NT2/D1 (cell line): ENCODE measurements at regions not wholly inside any gene's neighbourhood (a gene's known extent, or its start where the extent isn't known, plus 50 kb on each side); places are given as distances from the start of the nearest gene placed in this dataset.

Experiments
- DNase-seq: peaks from one replicate; pipeline ENCODE4 v3.0.0-alpha.2; 2011; ENCODE audit warnings: low read depth, low spot score
- H3K27me3 ChIP-seq: 2 replicates; pipeline ENCODE4 v1.6.0; 2011; ENCODE audit warnings: mild to moderate bottlenecking; ENCODE audit not compliant: insufficient read length, insufficient read depth
- H3K36me3 ChIP-seq: 2 replicates; pipeline ENCODE4 v1.6.1; 2011; ENCODE audit warnings: mild to moderate bottlenecking, low read length, mixed read lengths; ENCODE audit not compliant: insufficient read depth, insufficient read length
- H3K4me1 ChIP-seq: 2 replicates; pipeline ENCODE4 v1.5.1; 2011; ENCODE audit not compliant: insufficient read depth, insufficient read length
- H3K4me3 ChIP-seq: 2 replicates; pipeline ENCODE4 v1.5.1; 2011; ENCODE audit warnings: low read depth; ENCODE audit not compliant: insufficient read length
- H3K9ac ChIP-seq: 2 replicates; pipeline ENCODE4 v1.6.0; 2011; ENCODE audit warnings: low read depth; ENCODE audit not compliant: insufficient read length
- H3K9me3 ChIP-seq: 2 replicates; pipeline ENCODE4 v1.5.1; 2011; ENCODE audit warnings: mild to moderate bottlenecking, low read length; ENCODE audit not compliant: insufficient read depth
- SUZ12 ChIP-seq: IDR thresholded peaks from 2 replicates; pipeline ENCODE4 v1.6.1; 2011; ENCODE audit not compliant: insufficient read length, insufficient read depth; ENCODE audit errors: extremely low read depth
- YY1 ChIP-seq: IDR thresholded peaks from 2 replicates; pipeline ENCODE4 v1.6.1; 2011; ENCODE audit not compliant: insufficient read length, insufficient read depth
- ZNF274 ChIP-seq: IDR thresholded peaks from 2 replicates; pipeline ENCODE4 v1.6.1; 2011; ENCODE audit warnings: mild to moderate bottlenecking, low read depth, low read length

- H3K9me3 ChIP-seq, result peaks cover 19% of the 10 kb centered on the region
- no peak overlapping the region for H3K9ac ChIP-seq
- no peak for DNase-seq
- no peak for TF ChIP-seq YY1
- TF ChIP-seq ZNF274, result no peak
- TF ChIP-seq SUZ12, result no peak
- no peaks in the 10 kb centered on the region for H3K27me3 ChIP-seq
- H3K4me3 ChIP-seq, result no peak overlapping the region
- no peaks in the 10 kb centered on the region for H3K36me3 ChIP-seq
- H3K4me1 ChIP-seq, result no peaks in the 10 kb centered on the region
Observed at GRCh38 chr17:77875881-77876509, 82.5 kb upstream of the TNRC6C start.

- Histone ChIP-seq H3K9ac (no peak overlapping the region), H3K9me3 (peaks cover 19% of the 10 kb centered on the region), H3K27me3 (no peaks in the 10 kb centered on the region), H3K4me1 (peaks cover 10% of the 10 kb centered on the region), H3K36me3 (no peaks in the 10 kb centered on the region), H3K4me3 (no peak overlapping the region)
- DNase-seq, result no peak
- TF ChIP-seq ZNF274 (no peak), YY1 (no peak), SUZ12 (no peak)
Observed at GRCh38 chr17:77877036-77877435, 81.5 kb upstream of the TNRC6C start.

- DNase-seq, result no peak
- TF ChIP-seq YY1 (no peak), ZNF274 (no peak), SUZ12 (no peak)
- Histone ChIP-seq H3K9ac (no peak overlapping the region), H3K4me1 (peaks cover 14% of the 10 kb centered on the region), H3K36me3 (no peaks in the 10 kb centered on the region), H3K4me3 (no peak overlapping the region), H3K9me3 (peaks cover 19% of the 10 kb centered on the region), H3K27me3 (no peaks in the 10 kb centered on the region)
Observed at GRCh38 chr17:77877646-77878355, 80.7 kb upstream of the TNRC6C start.

GRCh38 chr17:77879226-77879895 is 79.1 kb upstream of the TNRC6C start:
- H3K4me3 ChIP-seq, result no peak overlapping the region
- peaks cover 19% of the 10 kb centered on the region for H3K9me3 ChIP-seq
- no peaks in the 10 kb centered on the region for H3K36me3 ChIP-seq
- H3K9ac ChIP-seq, result no peak overlapping the region
- H3K4me1 ChIP-seq, result peaks cover 14% of the 10 kb centered on the region
- TF ChIP-seq ZNF274 (no peak), YY1 (no peak), SUZ12 (no peak)
- no peak for DNase-seq
- no peaks in the 10 kb centered on the region for H3K27me3 ChIP-seq

GRCh38 chr17:77879896-77880280 is 78.6 kb upstream of the TNRC6C start:
- H3K4me1 ChIP-seq, result peaks cover 14% of the 10 kb centered on the region
- peaks cover 19% of the 10 kb centered on the region for H3K9me3 ChIP-seq
- no peak for DNase-seq
- no peak overlapping the region for H3K9ac ChIP-seq
- peaks cover 1% of the 10 kb centered on the region for H3K27me3 ChIP-seq
- H3K36me3 ChIP-seq, result no peaks in the 10 kb centered on the region
- TF ChIP-seq ZNF274, result no peak
- no peak for TF ChIP-seq SUZ12
- TF ChIP-seq YY1, result no peak
- no peak overlapping the region for H3K4me3 ChIP-seq

- Histone ChIP-seq H3K27me3 (peaks cover 6% of the 10 kb centered on the region), H3K4me1 (peaks cover 14% of the 10 kb centered on the region), H3K4me3 (no peak overlapping the region), H3K9me3 (peaks cover 12% of the 10 kb centered on the region), H3K36me3 (no peaks in the 10 kb centered on the region), H3K9ac (no peak overlapping the region)
- TF ChIP-seq SUZ12 (no peak), ZNF274 (no peak), YY1 (no peak)
- DNase-seq, result no peak
Observed at GRCh38 chr17:77880711-77881450, 77.6 kb upstream of the TNRC6C start.
